HEK293T (cell line): ENCODE measurements at regions not wholly inside any gene's neighbourhood (a gene's known extent, or its start where the extent isn't known, plus 50 kb on each side); places are given as distances from the start of the nearest gene placed in this dataset.
"Not testable (repeated sequence)": the region's sequence is repeated elsewhere in the genome, so short reads cannot be mapped to it uniquely, and the experiment has no call there.

Experiments
- CTCF ChIA-PET: fragments of 350-600 bp; formaldehyde crosslinking; extraction: SDS; loops from one replicate; lab custom pipeline; 2021; ENCODE audit warnings: antibody characterized with exemption, inconsistent platforms; lab: Yijun Ruan, JAX
- POLR2A ChIA-PET: fragments of 350-600 bp; formaldehyde crosslinking; extraction: SDS; loops from one replicate; lab custom pipeline; 2020; ENCODE audit warnings: antibody characterized with exemption, inconsistent platforms; lab: Yijun Ruan, JAX
- DNase-seq: peaks from one replicate; pipeline ENCODE4 v3.0.0; 2012; ENCODE audit warnings: mixed read lengths; ENCODE audit errors: extremely low spot score
- ARNT ChIP-seq: fragments of 450-650 bp; IDR thresholded peaks from 2 replicates; pipeline ENCODE4 v1.6.1; 2017; ENCODE audit warnings: mild to moderate bottlenecking
- BHLHE40 ChIP-seq: fragments of 450-650 bp; IDR thresholded peaks from 2 replicates; pipeline ENCODE4 v1.6.1; 2016; ENCODE audit warnings: mild to moderate bottlenecking, moderate library complexity, borderline replicate concordance
- CTBP1 ChIP-seq: fragments of 450-650 bp; IDR thresholded peaks from 2 replicates; pipeline ENCODE4 v1.6.1; 2016; ENCODE audit warnings: borderline replicate concordance
- ELF4 ChIP-seq: fragments of 450-650 bp; IDR thresholded peaks from 2 replicates; pipeline ENCODE4 v1.6.1; 2017; ENCODE audit warnings: antibody characterized with exemption
- FOXA1 ChIP-seq: fragments of 450-650 bp; IDR thresholded peaks from 2 replicates; pipeline ENCODE4 v1.6.1; 2016; ENCODE audit warnings: mild to moderate bottlenecking
- FOXK2 ChIP-seq: fragments of 450-650 bp; IDR thresholded peaks from 2 replicates; pipeline ENCODE4 v1.6.1; 2016; ENCODE audit warnings: mild to moderate bottlenecking
- FOXM1 ChIP-seq: fragments of 450-650 bp; IDR thresholded peaks from 2 replicates; pipeline ENCODE4 v1.6.1; 2017; ENCODE audit warnings: mild to moderate bottlenecking, borderline replicate concordance
- HDGF ChIP-seq: fragments of 450-650 bp; IDR thresholded peaks from 2 replicates; pipeline ENCODE4 v1.6.1; 2017; ENCODE audit warnings: antibody characterized with exemption, borderline replicate concordance
- L3MBTL2 ChIP-seq: fragments of 450-650 bp; conservative IDR thresholded peaks from 2 replicates; pipeline ENCODE4 v1.6.1; 2016; ENCODE audit warnings: mild to moderate bottlenecking
- LEF1 ChIP-seq: fragments of 450-650 bp; IDR thresholded peaks from 2 replicates; pipeline ENCODE4 v1.6.1; 2017; ENCODE audit warnings: mild to moderate bottlenecking, borderline replicate concordance
- NFRKB ChIP-seq: fragments of 450-650 bp; IDR thresholded peaks from 2 replicates; pipeline ENCODE4 v1.6.1; 2016; ENCODE audit warnings: mild to moderate bottlenecking, moderate library complexity
- SP1 ChIP-seq: fragments of 450-650 bp; IDR thresholded peaks from 2 replicates; pipeline ENCODE4 v1.6.1; 2017
- SUZ12 ChIP-seq: fragments of 450-650 bp; IDR thresholded peaks from 2 replicates; pipeline ENCODE4 v1.6.1; 2016; ENCODE audit warnings: mild to moderate bottlenecking
- TARDBP ChIP-seq: fragments of 450-650 bp; IDR thresholded peaks from 2 replicates; pipeline ENCODE4 v1.6.1; 2016
- ZNF384 ChIP-seq: fragments of 450-650 bp; IDR thresholded peaks from 2 replicates; pipeline ENCODE4 v1.6.1; 2016
- TF ChIP-seq, protein P1 (sequence below): fragments of 450-650 bp; IDR thresholded peaks from 2 replicates; pipeline ENCODE4 v1.6.1; 2016

DNA sequence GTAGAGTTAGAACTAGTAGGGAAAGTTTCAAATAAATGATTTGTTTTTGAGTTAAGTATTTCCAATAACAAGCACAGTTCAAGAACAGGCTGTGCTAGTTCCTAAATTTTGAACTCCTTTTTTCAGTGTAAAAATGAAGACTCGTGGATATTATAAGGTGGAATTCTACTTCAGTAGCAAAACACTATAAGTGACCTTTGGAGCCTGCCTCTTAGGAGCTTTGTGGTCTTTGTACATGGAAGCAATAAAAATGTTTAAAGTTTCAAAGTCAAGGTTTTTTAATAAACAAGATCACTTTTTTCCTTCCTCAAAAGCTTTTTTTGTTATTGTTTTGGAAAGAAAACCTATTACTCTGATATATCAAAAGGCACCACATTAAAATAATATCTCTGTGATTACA is 292.4 kb upstream of the VWC2 start:
- ChIA-PET CTCF (no interaction called here), POLR2A (no interaction called here)
- DNase-seq, result no peak
- TF ChIP-seq SP1, result no peak
- TF ChIP-seq ELF4, result no peak
- no peak for TF ChIP-seq LEF1

GRCh38 chr7:49483142-49483541 is 290.3 kb upstream of the VWC2 start:
- TF ChIP-seq NFRKB, result no peak
- TF ChIP-seq LEF1, result no peak
- no peak for TF ChIP-seq L3MBTL2
- no peak for TF ChIP-seq ZNF384
- TF ChIP-seq ELF4, result no peak
- no peak for TF ChIP-seq SUZ12
- DNase-seq, result no peak
- POLR2A ChIA-PET, result no interaction called here
- CTCF ChIA-PET, result no interaction called here

DNA sequence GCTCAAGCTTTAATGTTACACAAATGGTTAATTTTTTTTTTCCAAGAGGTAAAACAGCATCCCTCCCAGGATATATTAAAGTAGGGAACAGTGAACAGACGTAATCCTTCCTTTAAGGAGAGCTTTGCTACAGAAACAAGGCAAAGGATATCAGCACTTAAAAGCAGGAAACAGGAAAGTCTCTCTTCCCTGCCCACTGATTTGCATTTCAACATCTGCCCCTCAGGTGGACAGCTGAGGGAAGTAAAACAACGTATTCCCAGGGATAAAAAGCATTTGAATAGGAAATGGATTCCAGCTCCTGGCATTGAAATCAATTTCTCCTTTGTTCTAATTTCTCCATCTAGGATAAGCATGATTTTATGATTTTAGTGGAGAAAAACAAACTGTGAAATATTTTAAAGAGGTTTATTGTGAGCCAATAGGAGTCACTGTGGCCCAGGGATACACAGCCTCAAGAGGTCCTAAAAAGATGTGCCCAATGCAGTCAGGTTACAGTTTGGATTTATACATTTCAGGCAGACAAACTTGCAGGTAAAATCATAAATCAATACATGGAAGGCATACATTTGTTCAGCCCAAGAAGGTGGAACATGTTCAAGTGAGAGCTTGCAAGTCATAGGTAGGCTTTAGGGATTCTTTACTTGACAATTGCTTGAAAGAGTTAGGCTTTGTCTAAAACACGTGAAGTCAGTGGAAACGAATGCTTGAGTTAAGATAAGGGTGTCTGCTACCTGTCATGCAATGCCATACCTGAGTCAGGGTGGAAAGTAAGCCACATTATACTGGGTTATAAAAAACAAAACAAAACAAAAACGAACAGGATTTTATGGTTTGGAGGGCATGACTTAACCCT is 286.2 kb upstream of the VWC2 start:
- no peak for DNase-seq
- ChIA-PET CTCF (no interaction called here), POLR2A (no interaction called here)
- TF ChIP-seq, protein P1, sequence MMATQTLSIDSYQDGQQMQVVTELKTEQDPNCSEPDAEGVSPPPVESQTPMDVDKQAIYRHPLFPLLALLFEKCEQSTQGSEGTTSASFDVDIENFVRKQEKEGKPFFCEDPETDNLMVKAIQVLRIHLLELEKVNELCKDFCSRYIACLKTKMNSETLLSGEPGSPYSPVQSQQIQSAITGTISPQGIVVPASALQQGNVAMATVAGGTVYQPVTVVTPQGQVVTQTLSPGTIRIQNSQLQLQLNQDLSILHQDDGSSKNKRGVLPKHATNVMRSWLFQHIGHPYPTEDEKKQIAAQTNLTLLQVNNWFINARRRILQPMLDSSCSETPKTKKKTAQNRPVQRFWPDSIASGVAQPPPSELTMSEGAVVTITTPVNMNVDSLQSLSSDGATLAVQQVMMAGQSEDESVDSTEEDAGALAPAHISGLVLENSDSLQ, result no peak
- TF ChIP-seq NFRKB (no peak), FOXK2 (no peak), LEF1 (no peak), SP1 (no peak), ARNT (no peak), ELF4 (no peak), BHLHE40 (no peak), L3MBTL2 (no peak), HDGF (no peak), CTBP1 (no peak), TARDBP (no peak), FOXA1 (no peak), FOXM1 (no peak)

- POLR2A ChIA-PET, result no interaction called here
- CTCF ChIA-PET, result no interaction called here
- TF ChIP-seq CTBP1, result no peak
- TF ChIP-seq TARDBP, result no peak
- TF ChIP-seq FOXK2, result no peak
- TF ChIP-seq ARNT, result no peak
- no peak for TF ChIP-seq SP1
- no peak for TF ChIP-seq ZNF384
Observed at GRCh38 chr7:49487830-49488140, 285.7 kb upstream of the VWC2 start.

GRCh38 chr7:49488573-49488972 is 284.9 kb upstream of the VWC2 start:
- ChIA-PET CTCF (no interaction called here), POLR2A (no interaction called here)
- TF ChIP-seq FOXK2, result no peak
- TF ChIP-seq FOXA1, result no peak
- no peak for TF ChIP-seq L3MBTL2
- TF ChIP-seq NFRKB, result no peak
- TF ChIP-seq BHLHE40, result no peak
- no peak for TF ChIP-seq SP1
- no peak for TF ChIP-seq SUZ12
- TF ChIP-seq ARNT, result no peak
- TF ChIP-seq HDGF, result no peak
- TF ChIP-seq ZNF384, result no peak
- no peak for TF ChIP-seq ELF4
- TF ChIP-seq CTBP1, result no peak
- TF ChIP-seq FOXM1, result no peak
- TF ChIP-seq, protein P1, result no peak
- TF ChIP-seq TARDBP, result no peak
- TF ChIP-seq LEF1, result no peak
- DNase-seq, result no peak

More at GRCh38 chr7:49487830-49488140, 285.7 kb upstream of the VWC2 start:
- DNase-seq, result no peak

GRCh38 chr7:49497471-49497870 is 276.0 kb upstream of the VWC2 start:
- ChIA-PET CTCF (no interaction called here), POLR2A (no interaction called here)
- no peak for TF ChIP-seq NFRKB
- TF ChIP-seq ZNF384, result no peak
- no peak for DNase-seq

- TF ChIP-seq NFRKB (no peak), FOXA1 (no peak), CTBP1 (no peak), FOXM1 (no peak), SP1 (no peak), BHLHE40 (no peak), FOXK2 (no peak), ELF4 (no peak), TARDBP (no peak), ZNF384 (no peak)
- CTCF ChIA-PET, result no interaction called here
- POLR2A ChIA-PET, result no interaction called here
Observed at GRCh38 chr7:49500741-49501140, 272.7 kb upstream of the VWC2 start.

DNA sequence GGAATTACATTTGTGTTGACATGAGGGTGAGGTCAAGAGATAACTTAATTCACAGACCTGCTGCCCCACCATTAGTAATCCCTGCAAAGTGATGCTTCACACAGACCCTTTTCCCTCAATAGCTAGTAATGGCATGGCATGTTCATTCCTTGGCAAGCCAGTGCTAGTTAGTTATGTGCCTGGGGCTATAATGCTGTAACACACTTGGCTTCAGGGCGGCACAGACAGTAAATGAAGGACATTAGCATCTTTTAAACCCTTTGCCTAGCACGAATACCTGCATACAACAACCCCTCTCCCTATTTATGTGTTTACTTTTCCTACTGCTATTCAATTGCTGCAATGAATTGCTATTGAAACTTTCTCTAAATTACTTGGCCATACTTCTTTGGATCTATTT is 266.2 kb upstream of the VWC2 start:
- DNase-seq, POLR2A ChIA-PET, CTCF ChIA-PET: not testable (repeated sequence)

More at GRCh38 chr7:49500741-49501140, 272.7 kb upstream of the VWC2 start:
- DNase-seq, result no peak
